HG03354 (cell line): ENCODE measurements at regions not wholly inside any gene's neighbourhood (a gene's known extent, or its start where the extent isn't known, plus 50 kb on each side); places are given as distances from the start of the nearest gene placed in this dataset.

Experiments
- ATAC-seq: cut with Tn5 transposase; IDR thresholded peaks from one replicate; pipeline ENCODE4 v1.9.1; 2021; ENCODE audit warnings: mild to moderate bottlenecking; ENCODE audit not compliant: unreplicated experiment, poor library complexity, severe bottlenecking

DNA sequence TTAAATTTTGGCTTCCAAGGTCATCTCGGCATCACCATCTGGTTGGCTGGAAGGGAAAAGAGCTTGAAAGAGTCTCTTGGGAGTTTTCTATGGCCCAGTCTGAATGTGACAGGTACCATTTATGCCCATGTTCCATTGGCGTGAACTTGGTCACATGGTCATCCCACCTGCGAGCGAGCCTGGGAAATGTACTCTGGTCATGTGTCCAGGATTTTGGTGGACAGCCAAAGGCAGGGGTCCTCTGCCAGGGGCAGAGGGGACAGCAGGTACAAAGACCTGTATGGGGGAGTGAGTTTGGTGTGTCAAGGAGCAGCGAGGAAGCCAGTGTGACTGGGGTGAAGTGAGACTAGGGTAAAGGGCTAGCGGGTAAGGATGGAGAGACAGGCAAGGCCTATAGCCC, 112.6 kb downstream of the CDC5L start:
- no peak for ATAC-seq

DNA sequence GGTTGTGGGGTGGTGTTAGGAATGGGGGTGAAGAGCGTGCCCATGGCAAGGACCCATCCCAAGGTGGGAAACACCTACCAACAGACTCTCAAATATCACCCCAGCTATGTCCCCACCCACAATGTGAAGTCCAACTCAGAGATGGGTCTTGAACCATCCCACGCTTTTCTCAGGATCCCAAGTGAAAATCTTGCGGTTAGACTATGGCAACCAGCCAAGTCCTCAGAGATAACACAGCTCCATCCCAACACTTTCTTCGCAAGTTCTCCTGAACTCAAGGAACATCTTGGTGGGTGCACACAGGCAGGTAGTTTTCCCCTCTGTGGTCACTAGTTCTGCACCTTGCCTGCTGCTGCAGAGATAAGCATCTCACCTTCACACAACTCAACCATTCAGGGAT, 116.0 kb downstream of the CDC5L start:
- ATAC-seq, result no peak

DNA sequence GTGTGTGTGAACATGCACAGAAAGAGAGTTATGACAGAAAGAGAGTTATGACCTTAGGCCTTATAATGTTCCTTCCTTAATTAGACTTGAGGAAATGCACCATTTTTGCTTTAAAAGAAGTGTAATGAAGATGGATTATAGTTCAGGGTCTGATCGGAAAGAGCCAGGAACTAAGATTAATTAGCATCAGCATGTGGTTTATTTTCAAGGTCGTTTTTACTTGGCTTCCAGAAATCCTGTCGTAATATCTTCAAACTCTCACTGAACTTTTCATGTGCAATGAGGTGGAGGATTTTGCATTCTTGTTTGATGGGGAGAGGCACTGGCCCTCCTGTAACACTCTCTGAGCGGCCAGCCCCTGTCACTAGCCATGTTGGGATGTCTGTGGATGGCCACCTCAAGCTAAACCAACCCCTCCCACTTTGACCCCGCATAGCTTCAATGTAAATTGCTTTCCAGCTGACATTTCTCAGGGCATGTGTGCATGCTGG, 116.8 kb downstream of the CDC5L start:
- ATAC-seq, result no peak

DNA sequence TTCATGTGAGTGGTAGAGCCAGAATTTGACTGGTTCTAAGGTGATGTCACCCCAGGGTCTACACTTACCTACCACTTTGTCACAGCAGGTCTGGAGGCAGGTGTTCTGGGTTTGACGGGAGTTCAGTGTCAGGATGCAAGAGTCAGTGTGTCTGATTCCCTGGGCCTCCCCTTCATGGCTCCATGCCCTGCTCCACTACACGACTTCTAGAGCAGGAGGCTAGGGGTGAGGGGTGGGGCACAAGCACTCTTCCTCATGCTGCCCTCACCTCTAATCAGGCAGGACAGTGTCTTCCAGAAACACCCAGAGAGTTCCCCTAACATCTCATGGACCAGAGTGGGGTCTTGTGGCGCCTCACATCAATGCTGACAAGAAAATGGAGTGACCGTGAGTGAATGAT, 118.2 kb downstream of the CDC5L start:
- ATAC-seq, result no peak

DNA sequence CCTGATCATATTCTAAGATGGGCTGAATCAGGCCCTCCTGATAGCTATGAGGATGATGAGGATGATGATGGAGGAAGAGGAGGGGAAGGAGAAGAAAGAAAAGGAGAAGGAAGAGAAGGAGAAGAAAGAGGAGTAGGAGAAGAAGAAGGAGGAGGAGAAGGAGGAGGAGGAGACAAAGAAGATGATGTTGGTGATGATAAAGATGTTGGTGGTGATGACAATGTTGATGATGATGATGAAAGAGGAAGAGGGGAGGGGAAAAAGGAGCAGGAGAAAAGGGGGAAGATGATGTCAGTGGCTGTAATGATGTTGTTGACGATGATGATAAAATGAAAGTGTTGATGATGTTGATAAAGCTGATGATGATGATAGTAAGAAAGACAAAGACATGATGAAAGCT, 119.5 kb downstream of the CDC5L start:
- no peak for ATAC-seq

DNA sequence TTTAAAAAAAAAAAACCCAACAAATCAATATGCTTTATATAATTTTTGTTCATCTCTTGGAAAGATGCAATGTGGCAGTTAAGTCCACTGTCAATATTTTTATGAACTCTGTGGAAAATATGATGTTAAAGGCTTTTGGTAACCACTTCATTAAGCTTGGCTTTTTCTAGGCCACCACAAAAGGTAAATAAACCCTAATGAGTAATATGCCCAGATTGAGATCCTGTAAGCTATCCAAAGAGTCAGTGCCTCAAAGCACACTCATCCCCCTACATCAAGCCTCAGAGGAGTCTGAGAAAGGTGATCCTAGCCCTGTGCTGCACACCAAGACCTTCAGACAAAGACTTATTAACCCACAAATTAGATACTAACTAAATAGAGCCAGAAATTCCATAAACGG, 121.1 kb downstream of the CDC5L start:
- ATAC-seq, result no peak

DNA sequence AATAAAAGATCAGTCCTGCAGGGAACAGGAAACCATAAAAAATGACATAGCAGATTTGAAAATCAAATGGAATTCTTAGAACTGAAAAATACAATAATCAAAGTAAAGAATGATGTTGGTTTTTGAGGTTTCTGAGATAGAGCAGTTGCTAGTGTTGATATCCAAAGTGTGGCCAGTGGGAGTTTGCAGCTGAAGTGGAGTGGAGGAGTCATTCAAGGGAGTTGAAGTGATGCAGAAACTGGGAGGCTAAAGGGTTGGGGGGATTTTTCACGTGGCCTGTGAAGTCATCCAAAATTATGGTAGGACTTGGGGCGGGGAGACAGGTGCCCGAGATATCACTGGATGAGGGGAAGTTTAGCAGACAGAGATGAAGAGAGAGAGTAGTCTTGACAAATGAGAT, 123.6 kb downstream of the CDC5L start:
- ATAC-seq, result no peak

DNA sequence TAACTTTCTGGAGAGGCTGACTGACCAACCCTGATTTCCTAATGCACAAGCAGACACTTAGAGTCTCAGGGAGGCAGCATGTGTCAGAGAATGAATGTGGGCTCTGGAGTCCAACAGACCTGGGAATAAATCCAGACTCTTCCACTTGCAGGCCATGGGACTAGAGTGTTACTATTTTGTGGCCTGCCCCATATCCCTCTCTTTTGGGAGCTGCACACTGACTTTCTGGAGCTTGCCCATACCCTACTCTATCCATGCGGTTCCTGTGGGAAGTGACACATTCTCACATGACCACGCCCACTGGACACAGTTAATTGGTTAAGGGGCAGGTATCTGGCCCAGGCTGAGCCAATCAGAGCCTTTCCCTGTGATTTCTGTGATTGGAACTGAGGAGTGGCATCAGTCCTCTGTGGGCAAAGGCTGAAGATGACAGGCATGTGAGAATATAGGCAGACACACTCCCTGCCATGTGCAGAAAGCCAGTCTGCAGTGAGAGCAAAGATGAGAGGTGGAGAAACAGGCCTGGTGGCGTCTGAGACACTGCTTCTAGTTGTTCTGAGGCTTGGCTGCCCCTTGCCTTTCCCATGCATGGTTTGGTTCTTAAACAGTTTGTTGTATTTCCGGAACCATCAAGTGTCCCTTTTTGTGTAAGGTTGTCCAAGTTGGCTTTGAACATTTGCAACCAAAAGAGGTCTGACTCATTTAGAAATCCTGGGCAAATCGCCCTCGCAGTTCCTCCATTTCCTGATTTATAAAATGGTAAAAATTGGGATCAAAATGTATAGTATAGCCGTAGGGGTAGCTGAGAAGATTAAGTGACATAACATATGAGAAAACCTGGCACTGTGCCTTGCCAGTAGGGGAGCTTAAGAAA, 125.6 kb downstream of the CDC5L start:
- ATAC-seq, result no peak

DNA sequence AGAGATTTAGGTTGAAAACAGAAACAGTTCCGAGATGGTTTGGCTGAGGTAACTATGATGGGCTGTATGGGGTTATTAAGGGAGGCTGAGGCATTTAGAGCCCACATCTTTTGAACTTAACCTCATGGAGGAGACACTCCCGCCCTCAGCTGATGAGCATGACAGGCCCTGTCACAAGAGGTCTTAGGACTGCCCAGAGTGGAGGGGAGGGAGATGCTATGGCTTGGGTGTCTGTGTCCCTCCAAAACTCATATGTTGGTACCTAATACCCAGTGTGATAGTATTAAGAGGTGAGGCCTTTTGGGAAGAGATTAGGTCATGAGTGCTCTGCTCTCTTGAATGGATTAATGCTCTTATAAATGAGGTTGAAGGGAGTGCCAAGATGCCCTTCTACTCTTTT, 126.6 kb downstream of the CDC5L start:
- no peak for ATAC-seq

DNA sequence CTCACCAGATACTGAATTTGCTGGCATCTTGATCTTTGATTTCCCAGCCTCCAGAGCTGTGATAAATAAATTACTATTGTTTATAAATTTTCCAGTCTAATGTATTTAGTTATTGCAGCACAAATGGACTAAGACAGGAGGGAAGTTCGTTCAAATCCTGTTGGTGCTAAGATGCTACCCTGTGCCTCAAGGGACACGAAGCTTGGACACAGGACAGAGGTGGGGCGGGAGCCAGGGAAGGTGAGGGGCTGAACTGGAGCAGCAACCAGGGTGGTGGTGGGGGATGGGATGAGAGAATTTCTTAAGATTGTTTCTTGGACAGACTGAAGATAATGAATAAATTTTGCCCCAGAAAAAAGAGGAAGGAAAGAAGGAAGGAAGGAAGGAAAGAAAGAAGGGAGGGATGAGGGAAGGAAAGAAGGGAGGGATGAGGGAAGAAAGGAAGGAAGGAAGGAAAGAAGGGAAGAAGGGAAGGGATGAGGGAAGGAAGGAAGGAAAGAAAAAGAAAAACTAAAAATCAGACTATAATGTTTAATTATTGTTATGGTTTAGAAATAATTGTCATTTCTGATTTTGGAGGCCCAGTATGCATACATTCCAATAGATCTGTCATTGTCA, 127.2 kb downstream of the CDC5L start:
- ATAC-seq, result no peak

DNA sequence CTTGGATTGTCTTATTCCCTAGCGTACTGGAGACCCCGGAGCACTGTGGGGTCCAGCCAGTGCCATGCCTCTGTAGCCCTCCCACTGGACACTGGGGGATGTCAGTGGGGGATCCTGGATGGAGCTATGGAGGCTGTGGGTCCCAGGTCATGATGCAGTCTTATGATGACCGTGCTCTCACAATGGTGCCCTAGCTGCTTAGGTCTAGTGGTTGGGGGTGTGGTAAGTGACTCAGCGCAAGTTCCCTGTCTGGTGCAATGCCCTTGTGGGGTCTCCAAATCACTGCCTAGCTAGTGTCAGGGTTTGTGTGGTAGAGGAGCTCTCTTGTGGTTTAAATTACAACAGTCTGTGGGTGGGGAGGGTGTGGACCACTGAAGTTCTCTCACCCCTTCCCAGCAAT, 135.4 kb downstream of the CDC5L start:
- no peak for ATAC-seq

DNA sequence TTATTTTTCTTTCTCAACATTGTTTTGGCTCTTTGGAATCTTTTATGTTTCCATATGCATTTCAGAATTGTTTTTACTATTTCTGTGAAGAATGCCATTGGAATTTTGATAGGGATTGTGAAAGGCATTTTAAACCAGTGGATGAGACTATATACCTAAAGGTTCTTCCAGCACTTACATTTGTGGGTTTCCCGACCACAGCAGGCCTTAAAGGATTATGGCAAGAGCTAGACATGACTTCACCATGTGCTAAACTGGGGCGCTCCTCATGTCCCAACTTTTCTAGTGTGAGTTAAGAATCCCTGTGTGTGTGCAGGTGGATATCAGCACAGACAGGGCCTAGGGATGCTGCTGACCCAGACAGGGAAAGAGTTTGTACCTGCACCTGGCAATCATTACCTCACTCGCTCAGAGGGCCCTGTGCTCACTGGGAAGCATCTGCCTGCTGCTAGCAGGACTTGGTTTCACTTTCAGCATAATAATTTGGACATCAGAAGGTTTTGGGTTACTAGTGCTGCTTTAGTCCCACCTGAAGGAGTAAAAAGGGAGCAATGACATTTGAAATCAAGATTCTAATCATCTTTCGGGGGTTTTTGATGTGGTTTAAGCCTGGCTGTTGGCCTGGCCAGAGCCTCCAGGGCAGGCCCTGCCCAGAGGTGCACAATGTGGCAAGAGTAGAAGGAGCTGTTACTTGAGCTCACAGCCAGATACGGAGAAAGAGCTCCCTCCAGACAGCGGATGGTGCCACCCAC, 137.1 kb downstream of the CDC5L start:
- ATAC-seq, result no peak

DNA sequence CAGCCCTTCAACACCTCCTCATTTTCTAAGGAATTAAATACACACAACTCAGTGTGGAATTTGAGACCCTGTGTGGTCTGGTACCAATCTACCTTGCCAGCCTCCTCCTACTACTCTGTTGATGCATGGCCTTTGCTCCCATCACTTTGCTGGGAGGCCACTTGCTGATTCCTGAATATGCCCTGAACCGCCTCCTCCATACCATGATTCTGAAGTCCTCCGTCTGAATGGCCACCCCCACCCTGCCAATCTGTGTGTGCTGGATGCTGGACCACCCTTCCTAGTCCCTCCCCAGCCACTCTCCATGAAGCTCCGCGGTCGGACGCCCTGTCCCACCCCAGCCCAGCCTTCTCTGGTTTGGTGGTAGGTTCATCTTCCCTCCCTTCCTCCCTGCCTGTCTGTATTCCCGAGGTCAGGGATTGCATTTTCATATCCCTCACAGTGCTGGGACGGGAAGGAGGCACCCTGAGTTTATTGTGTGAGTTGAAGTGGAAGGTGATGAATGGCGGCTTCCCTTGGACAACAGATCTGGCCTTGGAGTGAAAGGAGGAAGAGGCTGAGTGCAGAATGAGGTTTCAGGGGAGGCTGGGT, 138.3 kb downstream of the CDC5L start:
- ATAC-seq, result no peak

DNA sequence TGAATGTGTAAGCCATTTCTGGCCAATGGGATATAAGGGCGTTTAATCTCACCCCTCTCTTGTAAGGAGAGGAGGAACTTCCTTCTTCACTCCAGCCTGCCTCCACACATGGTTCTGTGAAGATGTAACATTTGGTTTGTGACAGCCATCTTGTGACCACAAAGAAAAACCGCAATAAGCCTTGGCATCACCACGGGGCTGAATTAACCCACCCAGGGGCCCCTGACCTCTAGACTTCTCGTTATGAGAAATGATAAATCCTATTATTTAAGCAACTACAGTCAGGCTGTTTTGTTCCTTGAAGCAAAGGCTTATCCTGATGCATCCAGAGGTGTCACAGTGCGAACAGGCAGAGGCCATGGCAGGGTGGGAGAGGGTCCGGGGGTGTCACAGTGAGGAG, 139.7 kb downstream of the CDC5L start:
- no peak for ATAC-seq

DNA sequence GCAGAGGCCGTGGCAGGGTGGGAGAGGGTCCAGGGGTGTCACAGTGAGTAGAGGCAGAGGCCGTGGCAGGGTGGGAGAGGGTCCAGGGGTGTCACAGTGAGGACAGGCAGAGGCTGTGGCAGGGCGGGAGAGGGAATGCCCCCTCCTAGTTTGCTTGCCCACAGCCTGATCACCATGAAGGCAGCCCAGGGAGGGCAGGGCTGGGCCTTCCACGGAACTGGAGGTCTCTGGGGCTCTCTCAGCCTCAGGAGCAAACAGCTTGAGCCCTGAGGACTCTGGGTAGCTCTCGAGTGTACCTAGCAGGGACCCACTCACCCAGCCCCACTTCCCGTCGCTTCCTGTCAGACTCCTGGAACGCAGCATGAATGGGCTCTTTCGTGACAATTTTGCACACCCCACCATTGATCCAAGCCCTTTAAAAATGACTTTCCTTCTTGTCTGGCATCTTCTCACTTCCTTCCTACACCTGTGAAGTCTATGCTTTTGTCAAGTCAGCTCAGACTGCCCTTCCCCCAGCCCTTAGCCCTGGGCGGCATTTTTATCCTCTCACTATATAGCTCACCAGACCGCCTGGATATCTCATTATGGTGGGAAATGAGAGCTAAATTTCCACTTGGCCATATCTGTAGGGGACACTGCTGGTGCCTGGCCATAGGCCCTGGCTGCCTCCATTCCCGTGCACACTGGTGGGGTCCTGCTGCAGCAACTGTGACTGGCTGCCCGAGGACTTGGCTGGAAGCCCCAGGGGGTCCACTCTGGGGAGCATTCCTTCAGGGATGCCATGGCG, 140.3 kb downstream of the CDC5L start:
- ATAC-seq, result no peak

DNA sequence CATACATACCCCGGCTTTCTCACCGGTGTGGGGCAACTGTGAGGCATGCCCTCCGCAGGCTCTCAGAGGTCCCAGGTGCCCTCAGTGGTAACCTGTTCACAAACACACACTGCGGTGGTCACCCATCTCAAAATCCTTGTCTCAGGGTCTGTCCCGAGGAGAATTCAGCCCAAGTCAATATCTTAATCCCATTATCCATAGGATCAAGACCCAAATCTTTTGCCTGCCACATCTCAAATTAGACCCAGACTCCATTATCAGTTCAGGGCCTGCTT, 140.8 kb downstream of the CDC5L start:
- ATAC-seq, result no peak

DNA sequence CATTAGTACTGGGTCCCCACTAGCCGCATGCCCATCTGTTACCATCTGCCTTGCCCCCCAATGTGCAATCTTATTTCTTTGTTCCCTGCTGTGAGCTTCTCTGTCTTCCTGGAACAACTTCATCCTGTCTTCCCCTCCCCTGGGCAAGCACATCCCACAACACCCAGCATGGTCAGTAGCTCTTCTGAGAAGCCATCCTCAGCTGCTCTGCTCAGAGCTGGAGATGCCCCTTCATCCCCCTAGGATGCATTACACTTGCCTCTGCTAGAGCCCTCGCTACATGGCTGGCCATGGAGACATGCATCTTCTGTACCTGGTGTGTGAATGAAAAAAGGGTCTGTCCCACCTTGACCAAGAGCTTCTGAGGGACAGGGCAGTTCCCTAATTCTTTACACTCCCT, 141.2 kb downstream of the CDC5L start:
- ATAC-seq, result no peak

DNA sequence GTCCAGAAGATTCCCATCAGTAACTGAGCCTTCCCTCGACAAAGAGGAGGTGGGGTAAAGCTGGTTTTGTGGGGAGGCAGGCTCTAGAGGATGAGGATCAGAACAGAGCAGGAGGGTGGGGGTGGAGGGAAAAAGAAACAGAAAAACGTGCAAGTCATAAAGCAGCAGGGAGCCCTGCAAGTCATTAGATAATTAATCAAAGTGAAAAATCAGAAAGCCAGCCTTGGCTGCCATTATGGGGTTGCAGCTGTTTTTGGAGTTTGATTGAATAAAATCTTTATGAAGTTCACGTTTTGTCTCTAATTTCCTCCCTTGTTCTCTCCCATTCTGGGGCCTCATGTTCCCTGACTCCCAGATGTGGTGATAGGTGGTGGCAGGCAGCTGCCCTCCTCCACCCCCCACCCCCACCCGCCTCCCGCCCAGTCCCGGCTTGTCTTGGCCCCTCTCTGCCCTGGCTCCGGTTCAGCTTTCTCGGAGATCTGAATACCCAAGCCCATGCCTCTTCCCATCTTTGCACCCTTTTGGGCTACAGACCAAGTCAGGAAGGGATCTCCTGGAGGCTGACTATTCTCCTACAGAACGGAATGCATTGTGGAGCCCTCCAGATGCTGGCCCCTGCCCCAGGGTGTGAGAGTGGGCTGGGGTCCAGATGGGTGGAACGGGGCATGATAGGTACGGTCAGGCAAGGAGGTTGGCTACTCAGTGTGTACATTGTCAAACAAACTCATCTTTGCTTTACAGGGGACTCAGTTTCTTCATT, 141.8 kb downstream of the CDC5L start:
- ATAC-seq, result no peak
